ENCODE measurements at regions not wholly inside any gene's neighbourhood (a gene's known extent, or its start where the extent isn't known, plus 50 kb on each side); places are given as distances from the start of the nearest gene placed in this dataset.

DNA sequence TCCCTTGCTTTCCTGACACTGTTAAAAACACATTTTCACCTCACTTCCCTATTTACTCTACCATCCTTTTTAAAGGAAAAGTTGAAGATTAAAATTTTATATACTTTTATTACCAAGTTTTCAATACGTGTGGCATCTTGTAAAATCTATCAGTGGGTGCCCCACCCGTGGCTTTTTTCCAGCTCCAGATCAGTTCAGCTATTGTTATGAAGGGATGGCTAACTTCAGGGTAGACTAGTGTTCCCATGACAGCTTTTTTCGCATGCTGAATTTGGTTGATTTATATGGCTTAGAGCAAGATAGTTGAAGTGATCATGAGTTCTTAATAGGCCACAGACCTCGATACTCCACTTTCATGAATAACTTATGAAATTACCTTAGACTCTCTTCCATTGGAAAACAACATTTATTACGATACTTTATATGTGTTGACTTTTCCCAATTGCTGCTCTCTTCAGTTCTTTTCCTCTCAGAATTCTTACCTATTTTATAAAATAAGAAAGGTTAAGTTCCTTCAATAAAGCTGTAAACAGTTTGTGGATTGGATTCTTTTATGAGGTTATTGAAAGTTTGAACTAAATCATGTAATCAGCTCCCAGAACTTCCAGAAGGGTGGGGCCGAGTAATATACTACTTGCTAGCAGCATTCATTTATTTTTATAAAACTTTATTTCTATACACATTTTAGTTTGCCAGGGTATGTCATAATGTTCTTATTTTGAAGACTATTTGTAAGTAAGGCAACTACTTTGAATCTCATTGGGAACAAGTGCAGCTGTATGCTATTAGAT lies 680.9 kb downstream of the SATB2 start:
- TF ChIP-seq, protein P1, sequence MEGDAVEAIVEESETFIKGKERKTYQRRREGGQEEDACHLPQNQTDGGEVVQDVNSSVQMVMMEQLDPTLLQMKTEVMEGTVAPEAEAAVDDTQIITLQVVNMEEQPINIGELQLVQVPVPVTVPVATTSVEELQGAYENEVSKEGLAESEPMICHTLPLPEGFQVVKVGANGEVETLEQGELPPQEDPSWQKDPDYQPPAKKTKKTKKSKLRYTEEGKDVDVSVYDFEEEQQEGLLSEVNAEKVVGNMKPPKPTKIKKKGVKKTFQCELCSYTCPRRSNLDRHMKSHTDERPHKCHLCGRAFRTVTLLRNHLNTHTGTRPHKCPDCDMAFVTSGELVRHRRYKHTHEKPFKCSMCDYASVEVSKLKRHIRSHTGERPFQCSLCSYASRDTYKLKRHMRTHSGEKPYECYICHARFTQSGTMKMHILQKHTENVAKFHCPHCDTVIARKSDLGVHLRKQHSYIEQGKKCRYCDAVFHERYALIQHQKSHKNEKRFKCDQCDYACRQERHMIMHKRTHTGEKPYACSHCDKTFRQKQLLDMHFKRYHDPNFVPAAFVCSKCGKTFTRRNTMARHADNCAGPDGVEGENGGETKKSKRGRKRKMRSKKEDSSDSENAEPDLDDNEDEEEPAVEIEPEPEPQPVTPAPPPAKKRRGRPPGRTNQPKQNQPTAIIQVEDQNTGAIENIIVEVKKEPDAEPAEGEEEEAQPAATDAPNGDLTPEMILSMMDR (IDR thresholded peaks at IDR 0.05; ENCODE audit: low read length) = no peak
- TF ChIP-seq EZH2 (optimal IDR thresholded peaks at IDR 0.05; ENCODE audit: low read depth, low read length) = no peak
- TF ChIP-seq EZH2phosphoT487 (IDR thresholded peaks at IDR 0.05; ENCODE audit: low read length) = no peak
